ENCODE measurements at regions not wholly inside any gene's neighbourhood (a gene's known extent, or its start where the extent isn't known, plus 50 kb on each side); places are given as distances from the start of the nearest gene placed in this dataset.
"Not testable (repeated sequence)": the region's sequence is repeated elsewhere in the genome, so short reads cannot be mapped to it uniquely, and the experiment has no call there.

- not testable (repeated sequence) for DNase-seq
These were observed 631.6 kb downstream of the FBXO15 start for GRCh38 chr18:73516056-73516455.

GRCh38 chr18:73514449-73514848, 633.2 kb downstream of the FBXO15 start:
- DNase-seq: no peak

GRCh38 chr18:73511771-73512503, 635.7 kb downstream of the FBXO15 start:
- DNase-seq: no peak

DNA sequence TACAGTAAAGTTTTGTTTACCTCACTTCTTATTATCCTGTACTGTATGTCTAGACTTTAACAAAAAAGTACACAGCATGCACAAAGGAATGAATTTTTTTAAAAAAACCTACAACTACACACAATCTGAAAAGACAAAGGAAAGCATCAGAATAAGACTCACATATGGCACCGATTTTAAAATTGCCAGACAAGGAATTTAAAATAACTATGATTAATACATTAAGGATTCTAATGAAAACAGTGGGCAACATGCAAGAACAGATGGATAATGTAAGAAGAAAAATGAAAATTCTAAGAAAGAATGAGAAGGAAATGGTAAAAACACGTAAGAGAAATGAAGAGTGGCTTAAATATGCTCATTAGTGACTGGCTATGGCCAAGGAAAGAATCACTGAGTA, 638.2 kb downstream of the FBXO15 start:
- DNase-seq: no peak

- no peak for DNase-seq
These were observed 635.5 kb upstream of the NETO1 start for GRCh38 chr18:73503326-73503725.

DNA sequence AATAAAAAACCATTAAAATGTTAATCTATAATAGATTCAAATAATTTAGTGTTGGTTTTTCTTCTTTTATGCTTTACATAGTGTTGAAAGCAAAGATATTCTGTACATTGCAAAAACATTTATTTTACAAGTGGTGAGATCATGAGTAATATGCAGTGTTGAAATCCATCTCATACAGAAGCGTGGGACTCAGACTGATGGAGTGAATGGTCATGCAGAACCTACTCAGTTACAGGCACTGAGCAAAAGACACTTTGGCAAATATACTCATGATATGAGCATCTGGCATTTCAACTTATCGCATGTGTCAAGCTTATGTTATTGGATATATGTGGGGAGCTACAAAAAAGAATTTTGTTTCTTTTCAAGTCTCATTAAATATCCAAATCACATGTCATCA, 620.2 kb upstream of the NETO1 start:
- no peak for DNase-seq

DNA sequence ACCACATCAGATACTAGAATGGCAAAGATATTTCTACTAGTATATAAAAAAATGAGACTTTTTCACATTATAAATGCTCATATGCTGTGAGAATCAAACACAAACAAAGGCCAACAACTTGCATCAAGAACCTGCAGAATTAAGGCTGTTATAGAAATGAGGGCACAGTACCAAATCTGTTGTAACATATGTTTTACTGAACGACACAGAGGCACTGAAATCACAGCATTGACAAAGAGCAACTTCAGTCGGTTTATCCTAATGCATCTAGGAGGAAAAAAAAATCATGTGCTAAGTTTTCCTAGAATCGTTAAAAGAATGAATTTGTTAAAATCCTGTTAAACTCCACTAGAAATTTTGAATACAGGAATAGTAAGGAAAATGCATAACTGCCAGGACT, 617.4 kb upstream of the NETO1 start:
- no peak for DNase-seq

GRCh38 chr18:73482901-73483300, 615.1 kb upstream of the NETO1 start:
- DNase-seq: no peak

- no peak for DNase-seq
These were observed 611.7 kb upstream of the NETO1 start for GRCh38 chr18:73479477-73479876.

DNA sequence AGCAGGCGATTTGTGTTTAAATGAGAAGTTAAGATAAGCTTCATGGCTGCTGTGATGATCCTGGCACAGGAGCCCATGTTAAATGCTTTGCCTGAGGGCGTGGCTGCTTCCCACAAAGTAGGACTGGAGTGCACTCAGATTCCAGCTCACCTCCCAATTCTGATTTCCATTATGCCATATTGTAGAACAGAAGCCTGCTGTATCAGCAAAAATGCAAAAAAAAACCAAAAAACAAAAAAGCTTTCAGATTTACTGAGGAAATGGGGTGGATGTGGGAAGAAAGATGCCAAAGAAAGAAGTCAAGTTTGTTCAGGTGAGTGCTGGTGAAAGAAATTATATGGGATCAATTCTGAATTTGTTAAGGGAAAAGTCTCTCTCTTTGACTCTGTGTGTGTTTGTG, 610.4 kb upstream of the NETO1 start:
- no peak for DNase-seq

DNA sequence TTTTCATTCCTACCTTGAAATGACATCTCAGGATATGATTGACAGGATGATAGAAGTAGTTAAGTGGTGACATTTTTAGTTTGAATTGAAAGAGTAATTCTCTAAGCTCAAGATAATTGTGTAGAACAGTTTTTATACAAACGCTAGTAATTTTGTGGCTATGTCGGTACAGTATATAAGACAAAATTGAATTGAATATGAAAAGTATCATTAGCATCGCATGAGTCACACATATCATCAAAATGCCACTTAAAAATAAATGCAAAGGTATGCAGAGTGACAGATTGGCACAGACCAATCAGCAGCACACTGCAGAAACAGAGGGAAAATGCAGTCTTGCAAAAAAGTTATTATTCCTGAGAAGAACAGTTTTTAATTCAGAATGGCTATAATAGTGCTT, 608.2 kb upstream of the NETO1 start:
- no peak for DNase-seq

GRCh38 chr18:73462092-73462491, 594.3 kb upstream of the NETO1 start:
- DNase-seq: no peak

DNA sequence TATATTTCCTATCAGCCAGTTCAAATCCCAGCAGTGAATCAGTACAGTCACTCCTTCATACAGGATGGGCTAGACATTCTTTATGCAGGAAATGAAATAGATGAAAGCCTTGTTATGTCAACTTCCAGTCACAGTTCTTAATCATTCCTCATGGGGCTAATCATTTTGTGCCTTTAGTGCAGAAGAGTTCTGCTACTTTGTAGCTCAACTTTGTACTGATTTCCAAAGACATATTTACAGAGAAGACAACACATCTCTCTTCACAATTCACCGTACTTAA, 593.9 kb upstream of the NETO1 start:
- DNase-seq: no peak

DNA sequence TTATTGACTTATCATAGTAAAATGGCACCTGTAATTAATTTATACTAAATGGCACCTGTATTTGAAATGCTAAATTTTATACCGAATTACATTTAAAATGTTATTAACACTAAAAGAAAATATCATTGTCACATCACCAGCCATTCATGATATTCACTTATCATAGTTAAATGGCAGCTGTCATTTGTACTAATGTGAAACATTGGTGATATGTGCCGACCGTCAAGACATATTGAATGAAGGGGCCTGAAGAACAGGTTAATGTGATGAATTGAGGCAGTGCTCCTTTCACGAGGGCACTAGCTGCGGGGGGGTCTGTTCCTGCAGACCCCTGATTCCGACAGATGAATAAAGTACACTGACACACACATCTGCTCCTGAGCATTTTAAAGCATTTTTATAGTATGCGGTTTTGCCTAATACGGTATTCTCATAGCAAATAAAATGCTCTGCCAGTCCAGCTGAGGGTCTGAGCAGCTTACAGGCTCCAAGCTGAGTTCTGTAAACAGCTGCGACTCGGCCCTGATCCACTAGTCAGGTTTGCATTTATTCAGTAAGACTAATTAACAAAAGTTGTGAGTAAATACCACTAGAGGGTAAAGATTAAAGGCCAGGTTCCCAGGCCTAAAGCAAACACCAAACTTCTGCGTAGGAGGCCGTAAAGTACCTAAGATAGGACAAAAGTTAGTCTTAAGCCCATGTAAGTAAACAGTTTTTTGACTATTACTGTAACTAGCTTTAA, 593.4 kb upstream of the NETO1 start:
- no peak for DNase-seq

- DNase-seq: no peak
These were observed 590.6 kb upstream of the NETO1 start for GRCh38 chr18:73458186-73458964.

DNA sequence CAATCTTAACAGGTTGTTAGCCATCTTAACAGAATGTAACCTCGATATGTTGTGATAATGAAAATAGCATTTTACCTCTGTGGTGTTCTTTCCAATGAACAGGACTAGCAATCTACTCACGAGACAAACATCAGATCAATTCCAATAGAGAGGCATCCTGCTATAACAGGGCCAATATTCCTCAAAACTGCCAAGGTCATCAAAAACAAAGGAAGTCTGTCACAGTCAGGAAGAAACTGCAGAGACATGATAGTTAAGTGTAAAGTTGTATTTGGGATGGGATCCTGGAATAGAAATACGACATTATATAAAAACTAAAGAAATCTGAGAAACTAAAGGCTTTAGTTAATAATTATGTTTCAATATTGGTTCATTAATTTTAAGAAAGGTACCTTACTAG, 588.9 kb upstream of the NETO1 start:
- no peak for DNase-seq

DNA sequence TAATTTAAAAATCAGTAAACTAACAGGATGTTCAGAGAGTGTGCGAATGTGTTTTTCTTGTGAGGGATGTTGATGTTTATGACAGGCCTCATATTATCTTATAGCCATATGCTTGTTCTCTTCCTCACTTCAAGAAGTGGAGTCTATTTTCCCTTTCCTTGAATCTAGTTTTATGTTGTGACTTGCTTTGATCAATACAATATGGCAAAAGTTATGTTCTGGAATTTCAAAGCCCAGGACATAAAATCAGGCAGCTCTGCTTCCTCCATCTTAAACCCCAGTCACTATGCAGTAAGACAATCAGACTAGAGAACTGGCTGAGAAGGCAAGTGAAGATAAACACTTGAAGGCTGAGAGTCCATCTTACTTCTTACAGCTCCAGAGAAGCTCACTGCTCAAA, 585.1 kb upstream of the NETO1 start:
- DNase-seq: no peak

- DNase-seq: no peak
These were observed 578.7 kb upstream of the NETO1 start for GRCh38 chr18:73446502-73446901.

DNA sequence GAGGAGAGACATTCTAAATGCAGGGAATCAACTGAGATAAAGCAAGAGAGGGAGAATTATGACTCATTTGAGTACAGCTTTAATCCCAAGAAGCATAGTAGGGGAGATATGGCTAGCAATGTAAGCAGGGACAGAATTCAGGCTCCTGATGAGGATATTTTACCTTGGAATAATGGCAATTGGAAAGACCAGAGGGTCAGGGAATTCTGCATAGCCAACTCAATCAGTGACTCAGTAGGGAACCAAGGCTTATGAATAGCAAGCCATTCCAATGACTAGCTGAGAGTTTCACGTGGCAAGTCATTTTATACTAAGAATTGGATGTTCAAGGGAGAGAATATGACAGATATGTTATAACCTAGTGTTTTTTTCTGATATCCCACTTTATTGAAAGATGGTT, 563.8 kb upstream of the NETO1 start:
- no peak for DNase-seq

GRCh38 chr18:73421010-73421409, 553.2 kb upstream of the NETO1 start:
- no peak for DNase-seq

- no peak for DNase-seq
These were observed 551.7 kb upstream of the NETO1 start for GRCh38 chr18:73419531-73419930.

DNA sequence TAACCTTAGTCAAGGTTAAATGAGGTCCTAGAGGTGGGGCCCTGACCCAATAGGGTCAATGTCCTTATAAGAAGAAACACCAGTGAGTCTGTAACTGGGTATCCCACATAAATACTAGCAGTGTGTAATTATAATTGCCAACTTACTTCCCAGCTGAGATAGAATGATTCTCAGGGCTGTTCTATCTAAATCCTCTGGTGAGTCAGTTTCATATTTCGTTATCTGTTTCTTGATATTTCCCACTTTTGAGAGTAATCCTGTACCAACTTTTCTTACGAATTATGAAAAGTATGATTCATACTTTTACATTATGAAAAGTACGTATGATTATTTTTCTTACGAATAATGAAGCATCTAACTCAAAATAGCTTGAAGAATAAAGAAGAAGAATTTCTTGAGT, 546.8 kb upstream of the NETO1 start:
- no peak for DNase-seq

GRCh38 chr18:73414069-73414468, 546.3 kb upstream of the NETO1 start:
- DNase-seq: no peak

- no peak for DNase-seq
These were observed 541.5 kb upstream of the NETO1 start for GRCh38 chr18:73409242-73409641.

Measured in C1 segment of cervical spinal cord (tissue), 14 donors.